H1 (cell line): ENCODE measurements at regions not wholly inside any gene's neighbourhood (a gene's known extent, or its start where the extent isn't known, plus 50 kb on each side); places are given as distances from the start of the nearest gene placed in this dataset.

ENCODE experiments used
- BRCA1 ChIP-seq: IDR thresholded peaks from 2 replicates; pipeline ENCODE4 v1.6.1; 2012; ENCODE audit warnings: low read depth, low read length, improper control_type of control experiment
- CBX8 ChIP-seq: fragments of 300-800, 300-1000 bp; sonication (generic); IDR thresholded peaks from 2 replicates; pipeline ENCODE4 v1.7.1; 2016; ENCODE audit warnings: low read depth, low read length, borderline replicate concordance
- CEBPB ChIP-seq: IDR thresholded peaks from 2 replicates; pipeline ENCODE4 v1.6.1; 2012; ENCODE audit warnings: low read depth, low read length
- CHD2 ChIP-seq: IDR thresholded peaks from 2 replicates; pipeline ENCODE4 v1.6.1; 2012; ENCODE audit warnings: low read length, improper control_type of control experiment
- E2F6 ChIP-seq: IDR thresholded peaks from 2 replicates; pipeline ENCODE4 v1.6.1; 2012; ENCODE audit warnings: inconsistent platforms
- EGR1 ChIP-seq: IDR thresholded peaks from 2 replicates; pipeline ENCODE4 v1.6.1; 2011; ENCODE audit warnings: low read depth, low read length, borderline replicate concordance
- EZH2 ChIP-seq: fragments of 200-600 bp; sonication (generic); IDR thresholded peaks from 2 replicates; pipeline ENCODE4 v1.7.1; 2012; ENCODE audit warnings: low read depth, mild to moderate bottlenecking, moderate library complexity, low read length, inconsistent platforms; ENCODE audit not compliant: severe bottlenecking
- FOSL1 ChIP-seq: IDR thresholded peaks from 2 replicates; pipeline ENCODE4 v1.6.1; 2011; ENCODE audit warnings: mild to moderate bottlenecking, low read depth, low read length, moderate library complexity; ENCODE audit not compliant: insufficient read depth
- GTF2F1 ChIP-seq: IDR thresholded peaks from 2 replicates; pipeline ENCODE4 v1.6.1; 2012; ENCODE audit warnings: low read depth, low read length, improper control_type of control experiment, borderline replicate concordance
- JUND ChIP-seq: IDR thresholded peaks from 2 replicates; pipeline ENCODE4 v1.6.1; 2011; ENCODE audit warnings: mild to moderate bottlenecking, improper control_type of control experiment, low read length
- PHF8 ChIP-seq: fragments of 200-600 bp; sonication (generic); conservative IDR thresholded peaks from 2 replicates; pipeline ENCODE4 v1.7.1; 2012; ENCODE audit warnings: low read depth, mild to moderate bottlenecking, inconsistent platforms, low read length, moderate library complexity
- POLR2A ChIP-seq, 2 experiments: IDR thresholded peaks; 1 replicate in 1 of 2; 2 replicates in 1 of 2; pipeline ENCODE4 v1.6.1; 2011; ENCODE audit warnings: low read depth in 2 of 2, low read length in 2 of 2, mild to moderate bottlenecking in 2 of 2; ENCODE audit errors: control extremely low read depth in 1 of 2
- RBBP5 ChIP-seq: IDR thresholded peaks from 2 replicates; pipeline ENCODE4 v1.7.1; 2012; ENCODE audit warnings: low read depth, mild to moderate bottlenecking, inconsistent platforms, low read length, moderate library complexity, borderline replicate concordance
- SIN3A ChIP-seq, 2 experiments: IDR thresholded peaks in 1 of 2; conservative IDR thresholded peaks in 1 of 2; 2 replicates each; pipeline ENCODE4 v1.6.1; 2011 to 2012; ENCODE audit warnings: low read length in 2 of 2, improper control_type of control experiment in 1 of 2, low read depth in 1 of 2, mild to moderate bottlenecking in 1 of 2
- SP2 ChIP-seq: IDR thresholded peaks from 2 replicates; pipeline ENCODE4 v1.6.1; 2012; ENCODE audit warnings: mild to moderate bottlenecking, low read length, inconsistent platforms
- SRF ChIP-seq: IDR thresholded peaks from 2 replicates; pipeline ENCODE4 v1.6.1; 2011; ENCODE audit warnings: mild to moderate bottlenecking, low read depth, low read length, moderate library complexity
- TAF1 ChIP-seq: IDR thresholded peaks from 2 replicates; pipeline ENCODE4 v1.6.1; 2011; ENCODE audit warnings: mild to moderate bottlenecking, low read depth, low read length
- TEAD4 ChIP-seq: IDR thresholded peaks from 2 replicates; pipeline ENCODE4 v1.6.1; 2012; ENCODE audit warnings: low read depth, low read length, inconsistent platforms, mixed read lengths

- TF ChIP-seq E2F6 (no peak), EZH2 (no peak), SIN3A (conservative IDR thresholded peaks at IDR 0.05 in 1 of 2, IDR thresholded peaks at IDR 0.05 in 1 of 2; ENCODE audit: low read depth in 1 of 2, low read length in 2 of 2) (no peak), BRCA1 (no peak), TAF1 (no peak), CHD2 (no peak), SRF (no peak), TEAD4 (no peak), CBX8 (no peak), SP2 (no peak), RBBP5 (no peak), JUND (no peak), CEBPB (no peak), GTF2F1 (no peak), POLR2A (IDR thresholded peaks at IDR 0.05; ENCODE audit: control extremely low read depth in 1 of 2, low read depth in 2 of 2, low read length in 2 of 2) (no peak), PHF8 (no peak), EGR1 (no peak), FOSL1 (no peak)
These were observed 270.2 kb upstream of the FOXG1 start (continued) for GRCh38 chr14:28496364-28496763.
